Choroid plexus epithelial cell (primary cell): ENCODE measurements at regions not wholly inside any gene's neighbourhood (a gene's known extent, or its start where the extent isn't known, plus 50 kb on each side); places are given as distances from the start of the nearest gene placed in this dataset.

Source experiments
- DNase-seq: peaks from one replicate; pipeline ENCODE4 v3.0.0-alpha.2; 2010; ENCODE audit warnings: low read depth
- H3K4me3 ChIP-seq: 2 replicates; pipeline ENCODE4 v1.5.1; 2011; ENCODE audit warnings: low read depth, mild to moderate bottlenecking, control low read depth, low read length, moderate library complexity
- CTCF ChIP-seq: conservative IDR thresholded peaks from 2 replicates; pipeline ENCODE4 v1.5.1; 2011; ENCODE audit warnings: low read depth, mild to moderate bottlenecking, control low read depth, inconsistent platforms, low read length, moderate library complexity

GRCh38 chr2:146734821-146735190 lies 1110.0 kb upstream of the ACVR2A start:
- H3K4me3 ChIP-seq = no peak overlapping the region
- DNase-seq = no peak
- TF ChIP-seq CTCF = no peak

- peak; percentile 90 for DNase-seq
- TF ChIP-seq CTCF = peak; percentile 59
- no peak overlapping the region for H3K4me3 ChIP-seq
Observed at GRCh38 chr2:146734042-146734820, 1110.6 kb upstream of the ACVR2A start.

- H3K4me3 ChIP-seq = no peak overlapping the region
- no peak for TF ChIP-seq CTCF
- DNase-seq = peak; percentile 31
Observed at GRCh38 chr2:146730882-146731281, 1113.9 kb upstream of the ACVR2A start.

- no peak for DNase-seq
- H3K4me3 ChIP-seq = no peak overlapping the region
- TF ChIP-seq CTCF = no peak
Observed at GRCh38 chr2:146721486-146721885, 1123.3 kb upstream of the ACVR2A start.

- H3K4me3 ChIP-seq = no peak overlapping the region
- DNase-seq = no peak
- TF ChIP-seq CTCF = no peak
Observed at GRCh38 chr2:146720170-146720569, 1124.7 kb upstream of the ACVR2A start.

- no peak for TF ChIP-seq CTCF
- no peak overlapping the region for H3K4me3 ChIP-seq
- no peak for DNase-seq
Observed at GRCh38 chr2:146716591-146716990, 1128.2 kb upstream of the ACVR2A start.

- H3K4me3 ChIP-seq = no peak overlapping the region
- no peak for TF ChIP-seq CTCF
- DNase-seq = no peak
Observed at GRCh38 chr2:146709004-146709403, 1135.8 kb upstream of the ACVR2A start.
